HEK293 (cell line): ENCODE measurements at regions not wholly inside any gene's neighbourhood (a gene's known extent, or its start where the extent isn't known, plus 50 kb on each side); places are given as distances from the start of the nearest gene placed in this dataset.

Experiments
- MEIS1 ChIP-seq: sonication (generic); formaldehyde crosslinking; IDR thresholded peaks from 2 replicates; pipeline ENCODE4 v1.8.1; 2022; ENCODE audit warnings: missing genetic modification reagents, mild to moderate bottlenecking, borderline replicate concordance
- ZBTB7A ChIP-seq: fragments of 450-650 bp; formaldehyde crosslinking; IDR thresholded peaks from 2 replicates; pipeline ENCODE4 v1.5.1; 2016; ENCODE audit warnings: low read depth, missing biosample characterization, missing genetic modification characterization
- ZNF132 ChIP-seq: fragments of 450-650 bp; formaldehyde crosslinking; IDR thresholded peaks from 2 replicates; pipeline ENCODE4 v1.5.1; 2017; ENCODE audit warnings: missing biosample characterization, missing genetic modification characterization, borderline replicate concordance
- ZNF341 ChIP-seq: fragments of 450-650 bp; formaldehyde crosslinking; IDR thresholded peaks from 2 replicates; pipeline ENCODE4; 2016; ENCODE audit warnings: low read depth, missing biosample characterization, missing genetic modification characterization
- TF ChIP-seq, protein P1 (sequence below): fragments of 450-650 bp; formaldehyde crosslinking; IDR thresholded peaks from 2 replicates; pipeline ENCODE4 v1.5.1; 2016; ENCODE audit warnings: missing biosample characterization, missing genetic modification characterization
- TF ChIP-seq, protein P2 (sequence below): fragments of 450-650 bp; formaldehyde crosslinking; IDR thresholded peaks from 2 replicates; pipeline ENCODE4 v1.5.1; 2016; ENCODE audit warnings: missing biosample characterization, missing genetic modification characterization
- TF ChIP-seq, protein P3 (sequence below): fragments of 450-650 bp; formaldehyde crosslinking; IDR thresholded peaks from 2 replicates; pipeline ENCODE4 v1.5.1; 2016; ENCODE audit warnings: missing biosample characterization, missing genetic modification characterization

DNA sequence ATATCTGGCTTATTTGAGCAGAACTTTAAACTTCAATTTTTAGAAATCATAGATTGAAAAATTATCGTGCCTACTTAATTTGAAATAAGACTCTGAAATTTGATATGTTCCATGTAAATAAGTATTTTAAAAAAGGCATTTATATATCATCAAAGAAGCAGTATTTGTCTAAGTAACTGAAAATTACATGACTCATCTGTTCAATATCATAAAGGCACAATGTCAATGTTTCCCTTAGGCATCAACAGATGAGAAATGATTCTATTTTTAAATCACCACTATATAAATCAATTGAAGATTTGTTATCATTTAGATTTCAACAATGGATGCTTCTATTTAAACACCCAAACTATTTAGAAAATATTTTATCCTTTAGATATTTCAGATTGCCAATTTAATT, 142.9 kb upstream of the POU5F2 start:
- TF ChIP-seq, protein P1, sequence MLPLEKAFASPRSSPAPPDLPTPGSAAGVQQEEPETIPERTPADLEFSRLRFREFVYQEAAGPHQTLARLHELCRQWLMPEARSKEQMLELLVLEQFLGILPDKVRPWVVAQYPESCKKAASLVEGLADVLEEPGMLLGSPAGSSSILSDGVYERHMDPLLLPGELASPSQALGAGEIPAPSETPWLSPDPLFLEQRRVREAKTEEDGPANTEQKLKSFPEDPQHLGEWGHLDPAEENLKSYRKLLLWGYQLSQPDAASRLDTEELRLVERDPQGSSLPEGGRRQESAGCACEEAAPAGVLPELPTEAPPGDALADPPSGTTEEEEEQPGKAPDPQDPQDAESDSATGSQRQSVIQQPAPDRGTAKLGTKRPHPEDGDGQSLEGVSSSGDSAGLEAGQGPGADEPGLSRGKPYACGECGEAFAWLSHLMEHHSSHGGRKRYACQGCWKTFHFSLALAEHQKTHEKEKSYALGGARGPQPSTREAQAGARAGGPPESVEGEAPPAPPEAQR (tag by site-specific recombination) = no peak
- TF ChIP-seq, protein P2, sequence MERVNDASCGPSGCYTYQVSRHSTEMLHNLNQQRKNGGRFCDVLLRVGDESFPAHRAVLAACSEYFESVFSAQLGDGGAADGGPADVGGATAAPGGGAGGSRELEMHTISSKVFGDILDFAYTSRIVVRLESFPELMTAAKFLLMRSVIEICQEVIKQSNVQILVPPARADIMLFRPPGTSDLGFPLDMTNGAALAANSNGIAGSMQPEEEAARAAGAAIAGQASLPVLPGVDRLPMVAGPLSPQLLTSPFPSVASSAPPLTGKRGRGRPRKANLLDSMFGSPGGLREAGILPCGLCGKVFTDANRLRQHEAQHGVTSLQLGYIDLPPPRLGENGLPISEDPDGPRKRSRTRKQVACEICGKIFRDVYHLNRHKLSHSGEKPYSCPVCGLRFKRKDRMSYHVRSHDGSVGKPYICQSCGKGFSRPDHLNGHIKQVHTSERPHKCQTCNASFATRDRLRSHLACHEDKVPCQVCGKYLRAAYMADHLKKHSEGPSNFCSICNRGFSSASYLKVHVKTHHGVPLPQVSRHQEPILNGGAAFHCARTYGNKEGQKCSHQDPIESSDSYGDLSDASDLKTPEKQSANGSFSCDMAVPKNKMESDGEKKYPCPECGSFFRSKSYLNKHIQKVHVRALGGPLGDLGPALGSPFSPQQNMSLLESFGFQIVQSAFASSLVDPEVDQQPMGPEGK (tag by site-specific recombination) = no peak
- TF ChIP-seq, protein P3, sequence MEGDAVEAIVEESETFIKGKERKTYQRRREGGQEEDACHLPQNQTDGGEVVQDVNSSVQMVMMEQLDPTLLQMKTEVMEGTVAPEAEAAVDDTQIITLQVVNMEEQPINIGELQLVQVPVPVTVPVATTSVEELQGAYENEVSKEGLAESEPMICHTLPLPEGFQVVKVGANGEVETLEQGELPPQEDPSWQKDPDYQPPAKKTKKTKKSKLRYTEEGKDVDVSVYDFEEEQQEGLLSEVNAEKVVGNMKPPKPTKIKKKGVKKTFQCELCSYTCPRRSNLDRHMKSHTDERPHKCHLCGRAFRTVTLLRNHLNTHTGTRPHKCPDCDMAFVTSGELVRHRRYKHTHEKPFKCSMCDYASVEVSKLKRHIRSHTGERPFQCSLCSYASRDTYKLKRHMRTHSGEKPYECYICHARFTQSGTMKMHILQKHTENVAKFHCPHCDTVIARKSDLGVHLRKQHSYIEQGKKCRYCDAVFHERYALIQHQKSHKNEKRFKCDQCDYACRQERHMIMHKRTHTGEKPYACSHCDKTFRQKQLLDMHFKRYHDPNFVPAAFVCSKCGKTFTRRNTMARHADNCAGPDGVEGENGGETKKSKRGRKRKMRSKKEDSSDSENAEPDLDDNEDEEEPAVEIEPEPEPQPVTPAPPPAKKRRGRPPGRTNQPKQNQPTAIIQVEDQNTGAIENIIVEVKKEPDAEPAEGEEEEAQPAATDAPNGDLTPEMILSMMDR (tag by site-specific recombination) = no peak
- TF ChIP-seq MEIS1 (CRISPR knock-in tag) (no peak), ZNF341 (tag by site-specific recombination) (no peak), ZNF132 (tag by site-specific recombination) (no peak), ZBTB7A (tag by site-specific recombination) (no peak)
